AG04450 (cell line): ENCODE measurements at regions not wholly inside any gene's neighbourhood (a gene's known extent, or its start where the extent isn't known, plus 50 kb on each side); places are given as distances from the start of the nearest gene placed in this dataset.

ENCODE experiments used
- CTCF ChIA-PET: fragments of 300-600, 350-600 bp; formaldehyde crosslinking; extraction: SDS; loops from one replicate; lab custom pipeline; 2022; ENCODE audit warnings: antibody characterized with exemption, inconsistent platforms; lab: Charles Lee
- POLR2A ChIA-PET: fragments of 350-600 bp; formaldehyde crosslinking; extraction: SDS; loops from one replicate; lab custom pipeline; 2021; ENCODE audit warnings: antibody characterized with exemption, inconsistent platforms; lab: Yijun Ruan, JAX
- DNase-seq: peaks from one replicate; pipeline ENCODE4 v3.0.0-alpha.2; 2011; ENCODE audit warnings: low read depth, low spot score
- H3K27ac ChIP-seq: one replicate; pipeline ENCODE4 v1.5.1; 2012; ENCODE audit warnings: low read depth, low read length, control low read depth
- H3K27me3 ChIP-seq: one replicate; pipeline ENCODE4 v1.6.0; 2012; ENCODE audit warnings: low read length; ENCODE audit not compliant: control insufficient read depth, insufficient read depth
- H3K4me3 ChIP-seq: 2 replicates; pipeline ENCODE4 v1.5.1; 2011; ENCODE audit warnings: mild to moderate bottlenecking, low read depth, low read length, control low read depth
- H3K9me3 ChIP-seq: 2 replicates; pipeline ENCODE4 v1.5.1; 2012; ENCODE audit warnings: low read length; ENCODE audit not compliant: control insufficient read depth, insufficient read depth
- TF ChIP-seq, protein P1 (sequence below): IDR thresholded peaks from 2 replicates; pipeline ENCODE4 v1.5.1; 2011; ENCODE audit warnings: low read depth, low read length, control low read depth, inconsistent platforms

DNA sequence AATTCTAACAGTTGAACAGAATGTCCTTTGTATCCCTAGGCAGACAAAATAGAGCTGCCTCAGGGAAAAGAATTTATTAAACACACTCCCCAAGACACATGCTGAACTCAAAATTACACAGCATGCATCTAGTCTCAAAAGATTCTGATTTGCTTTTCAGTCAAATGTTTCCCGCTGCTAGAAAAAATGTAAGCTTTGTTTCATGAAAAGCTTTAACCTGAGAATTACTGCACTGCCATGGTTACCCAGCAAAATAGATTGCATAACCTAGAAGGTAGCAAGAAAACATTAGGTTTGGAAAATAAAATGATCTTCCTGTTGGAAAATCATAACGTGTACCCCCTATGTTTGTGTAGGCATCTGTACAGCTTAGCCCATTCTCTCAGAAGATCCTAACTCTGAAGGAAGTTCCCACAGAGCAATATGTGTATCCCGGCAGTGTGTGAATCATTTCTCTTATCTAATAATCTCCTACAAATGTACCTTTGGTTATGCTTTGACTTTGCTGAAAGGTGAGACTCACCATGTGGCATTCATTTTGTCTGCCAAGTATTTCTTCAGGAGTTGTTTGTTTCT lies 646.9 kb downstream of the STPG2 start:
- no peak for DNase-seq
- Histone ChIP-seq H3K4me3 (no peak overlapping the region), H3K9me3 (peaks cover 2% of the 10 kb centered on the region; the same call in 1 of the 2 replicates), H3K27ac (no peak overlapping the region), H3K27me3 (no peaks in the 10 kb centered on the region)
- POLR2A ChIA-PET: no interaction called here
- TF ChIP-seq, protein P1, sequence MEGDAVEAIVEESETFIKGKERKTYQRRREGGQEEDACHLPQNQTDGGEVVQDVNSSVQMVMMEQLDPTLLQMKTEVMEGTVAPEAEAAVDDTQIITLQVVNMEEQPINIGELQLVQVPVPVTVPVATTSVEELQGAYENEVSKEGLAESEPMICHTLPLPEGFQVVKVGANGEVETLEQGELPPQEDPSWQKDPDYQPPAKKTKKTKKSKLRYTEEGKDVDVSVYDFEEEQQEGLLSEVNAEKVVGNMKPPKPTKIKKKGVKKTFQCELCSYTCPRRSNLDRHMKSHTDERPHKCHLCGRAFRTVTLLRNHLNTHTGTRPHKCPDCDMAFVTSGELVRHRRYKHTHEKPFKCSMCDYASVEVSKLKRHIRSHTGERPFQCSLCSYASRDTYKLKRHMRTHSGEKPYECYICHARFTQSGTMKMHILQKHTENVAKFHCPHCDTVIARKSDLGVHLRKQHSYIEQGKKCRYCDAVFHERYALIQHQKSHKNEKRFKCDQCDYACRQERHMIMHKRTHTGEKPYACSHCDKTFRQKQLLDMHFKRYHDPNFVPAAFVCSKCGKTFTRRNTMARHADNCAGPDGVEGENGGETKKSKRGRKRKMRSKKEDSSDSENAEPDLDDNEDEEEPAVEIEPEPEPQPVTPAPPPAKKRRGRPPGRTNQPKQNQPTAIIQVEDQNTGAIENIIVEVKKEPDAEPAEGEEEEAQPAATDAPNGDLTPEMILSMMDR: no peak
- CTCF ChIA-PET: interaction anchor here (0.7 kb wide), 1 partner anchor 1949 kb away, joined by 3 read pairs; no protein-coding TSS in a partner anchor

DNA sequence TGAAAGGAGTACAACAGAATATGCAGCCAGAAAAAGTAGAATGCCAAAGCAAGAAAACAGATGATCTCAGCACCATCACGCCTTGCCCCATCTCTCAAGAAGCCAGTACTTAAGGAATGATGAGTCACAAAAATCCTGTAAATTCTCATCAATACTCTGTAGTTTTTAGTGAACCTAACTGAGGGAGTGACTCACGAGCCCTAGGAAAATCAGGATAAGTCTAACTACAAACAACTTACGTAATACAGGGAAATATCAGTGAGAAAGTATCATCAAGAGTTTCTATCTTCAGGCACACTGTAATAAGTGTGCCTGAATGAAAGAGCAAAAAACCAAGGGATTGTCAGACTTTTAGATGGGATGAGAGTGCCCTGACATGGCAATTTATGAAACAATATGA lies 644.4 kb downstream of the STPG2 start:
- Histone ChIP-seq H3K27ac (no peak overlapping the region), H3K9me3 (peaks cover 2% of the 10 kb centered on the region; the same call in 1 of the 2 replicates), H3K4me3 (no peak overlapping the region), H3K27me3 (no peaks in the 10 kb centered on the region)
- CTCF ChIA-PET: no interaction called here
- TF ChIP-seq, protein P1: no peak
- POLR2A ChIA-PET: no interaction called here
- DNase-seq: no peak

DNA sequence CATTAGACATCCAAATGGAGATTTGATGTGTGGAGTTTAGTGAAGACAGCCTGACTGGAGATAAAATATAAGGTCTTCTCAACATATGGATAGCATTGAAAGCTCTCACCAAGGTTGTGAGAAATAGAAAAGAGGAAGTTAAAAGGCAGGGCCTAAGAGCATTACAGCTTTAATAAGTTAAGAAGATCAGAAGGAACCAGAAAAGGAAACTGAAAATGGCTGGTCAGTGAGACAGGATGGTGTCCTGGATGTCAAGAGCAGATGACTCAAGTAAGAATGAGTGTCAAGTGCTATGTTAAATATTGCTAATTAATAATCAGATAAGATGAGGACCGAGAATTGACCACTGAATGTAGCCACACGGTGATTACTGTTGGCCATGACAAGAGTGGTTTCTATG lies 642.9 kb downstream of the STPG2 start:
- Histone ChIP-seq H3K27ac (no peak overlapping the region), H3K4me3 (no peak overlapping the region), H3K27me3 (no peaks in the 10 kb centered on the region), H3K9me3 (peaks cover 2% of the 10 kb centered on the region; the same call in 1 of the 2 replicates)
- TF ChIP-seq, protein P1: no peak
- CTCF ChIA-PET: no interaction called here
- no peak for DNase-seq
- POLR2A ChIA-PET: no interaction called here

DNA sequence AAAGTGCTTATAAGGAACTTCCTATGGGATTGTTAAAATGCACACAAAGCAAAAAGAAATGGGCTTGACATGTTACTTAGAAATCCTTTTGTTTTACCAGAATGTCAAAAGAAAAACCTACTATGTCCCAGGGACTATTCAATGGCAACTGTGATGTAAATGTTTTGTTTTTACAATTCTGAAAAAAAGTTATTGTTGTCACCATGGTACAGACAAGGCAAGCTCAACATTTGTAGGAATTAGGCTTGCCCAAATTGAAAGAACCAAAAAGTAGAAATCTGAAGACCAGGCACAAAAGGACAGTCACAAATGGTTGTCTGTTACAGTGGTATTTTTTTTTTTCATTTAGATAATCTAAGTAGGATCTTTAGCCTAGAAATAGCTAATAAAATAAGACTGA lies 638.6 kb downstream of the STPG2 start:
- CTCF ChIA-PET: no interaction called here
- Histone ChIP-seq H3K9me3 (peaks cover under 1% of the 10 kb centered on the region; the same call in 1 of the 2 replicates), H3K4me3 (no peak overlapping the region), H3K27ac (no peak overlapping the region), H3K27me3 (no peaks in the 10 kb centered on the region)
- POLR2A ChIA-PET: no interaction called here
- TF ChIP-seq, protein P1: no peak
- no peak for DNase-seq

DNA sequence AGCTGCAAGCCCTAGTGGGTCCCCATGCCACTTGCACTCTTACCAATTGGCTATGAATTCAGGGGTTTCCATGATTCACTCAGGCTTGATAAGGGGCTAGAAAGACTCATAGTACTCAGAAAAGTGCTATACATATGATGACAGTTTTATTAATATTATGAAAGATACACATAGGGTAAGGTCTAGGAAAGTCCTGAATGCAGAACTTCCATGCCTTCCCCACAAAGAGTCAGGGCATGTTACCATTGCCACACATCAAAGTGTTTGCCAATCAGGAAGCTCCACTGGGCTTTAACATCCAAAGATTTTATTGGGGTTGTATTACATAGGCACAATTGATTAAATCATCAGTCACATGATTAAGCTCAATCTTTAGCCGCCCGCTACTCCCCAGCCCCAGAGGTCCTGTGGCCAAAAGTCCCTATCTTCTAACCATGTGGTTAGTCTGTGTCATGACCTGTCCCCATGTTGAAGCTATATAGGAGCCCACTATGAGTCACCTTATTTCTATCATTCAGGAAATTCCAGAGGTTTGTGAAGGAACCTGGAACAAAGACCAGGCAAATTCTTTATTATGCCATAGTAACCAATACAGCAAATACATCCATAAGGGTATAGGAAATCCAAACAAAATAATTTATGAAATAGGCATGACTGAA lies 635.6 kb downstream of the STPG2 start:
- H3K27ac ChIP-seq: no peak overlapping the region
- no peak for DNase-seq
- no peak overlapping the region for H3K4me3 ChIP-seq
- H3K9me3 ChIP-seq: peaks cover 3% of the 10 kb centered on the region; the same call in 1 of the 2 replicates
- H3K27me3 ChIP-seq: no peaks in the 10 kb centered on the region
- POLR2A ChIA-PET: no interaction called here
- TF ChIP-seq, protein P1: no peak
- CTCF ChIA-PET: no interaction called here
